Hematopoietic multipotent progenitor cell treated with erythropoietin and hydrocortisone succinate and interleukin-3 and kit ligand, for 15 days (in vitro differentiated cells): ENCODE measurements at regions not wholly inside any gene's neighbourhood (a gene's known extent, or its start where the extent isn't known, plus 50 kb on each side); places are given as distances from the start of the nearest gene placed in this dataset.

Experiments
- DNase-seq: peaks from one replicate; pipeline ENCODE4 v3.0.0-alpha.2; 2015; ENCODE audit warnings: low spot score

DNA sequence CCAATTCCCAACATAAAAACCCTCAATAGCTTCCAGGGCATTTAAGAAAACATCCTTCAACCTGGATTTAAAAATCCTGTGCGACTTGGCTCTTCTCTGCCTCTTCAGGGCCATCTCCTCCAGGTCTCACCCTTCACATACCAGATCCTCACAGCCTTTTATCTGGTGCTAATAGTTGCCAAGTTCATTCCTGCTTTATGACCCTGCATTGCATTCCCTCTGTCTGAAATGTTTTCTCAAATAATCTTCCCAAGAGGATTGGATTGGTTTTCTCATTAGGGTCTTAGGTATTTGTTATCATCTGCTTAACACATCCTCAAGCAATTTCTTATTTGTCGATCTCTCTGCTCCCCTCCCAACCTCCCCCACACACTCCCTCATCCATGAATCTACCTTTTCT, 832.0 kb downstream of the GALC start:
- no peak for DNase-seq

DNA sequence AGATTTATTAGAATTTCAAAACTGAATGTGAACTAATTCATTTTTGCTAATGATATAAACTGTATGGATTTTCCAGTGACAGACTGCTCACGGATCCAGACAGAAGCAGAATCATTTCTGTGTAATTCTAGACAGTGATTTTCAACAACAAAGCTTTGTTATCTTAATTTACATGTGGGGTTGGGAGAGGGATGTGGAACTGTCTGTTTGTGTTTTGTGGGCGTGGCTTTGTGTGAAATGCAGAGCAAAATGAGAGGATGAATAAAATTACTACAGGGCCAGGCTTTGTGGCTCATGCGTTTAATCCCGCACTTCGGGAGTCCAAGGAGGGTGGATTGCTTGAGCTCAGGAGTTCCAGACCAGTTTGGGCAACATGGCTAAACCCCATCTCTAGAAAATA, 834.7 kb downstream of the GALC start:
- no peak for DNase-seq

DNA sequence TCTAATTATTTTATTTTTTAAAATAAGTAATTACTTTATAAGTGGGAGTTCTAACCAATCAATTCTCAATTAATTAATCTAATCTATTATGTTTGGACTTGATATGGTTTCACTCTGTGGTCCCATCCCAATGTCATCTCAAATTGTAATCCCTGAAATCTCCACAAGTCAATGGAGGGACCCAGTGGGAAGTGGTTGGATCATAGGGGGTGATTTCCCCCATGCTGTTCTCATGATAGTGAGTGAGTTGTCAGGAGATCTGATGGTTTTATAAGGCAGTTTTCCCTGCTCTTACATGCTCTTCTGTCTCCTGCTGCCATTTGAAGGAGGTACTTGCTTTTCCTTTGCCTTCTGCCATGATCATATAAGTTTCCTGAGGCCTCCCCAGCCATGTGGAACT, 836.1 kb downstream of the GALC start:
- DNase-seq, result no peak

GRCh38 chr14:87155856-87156488, 837.0 kb downstream of the GALC start:
- no peak for DNase-seq

- DNase-seq, result no peak
Measured at GRCh38 chr14:87153901-87154300, 839.1 kb downstream of the GALC start.

- no peak for DNase-seq
Measured at GRCh38 chr14:87153391-87153790, 839.6 kb downstream of the GALC start.

DNA sequence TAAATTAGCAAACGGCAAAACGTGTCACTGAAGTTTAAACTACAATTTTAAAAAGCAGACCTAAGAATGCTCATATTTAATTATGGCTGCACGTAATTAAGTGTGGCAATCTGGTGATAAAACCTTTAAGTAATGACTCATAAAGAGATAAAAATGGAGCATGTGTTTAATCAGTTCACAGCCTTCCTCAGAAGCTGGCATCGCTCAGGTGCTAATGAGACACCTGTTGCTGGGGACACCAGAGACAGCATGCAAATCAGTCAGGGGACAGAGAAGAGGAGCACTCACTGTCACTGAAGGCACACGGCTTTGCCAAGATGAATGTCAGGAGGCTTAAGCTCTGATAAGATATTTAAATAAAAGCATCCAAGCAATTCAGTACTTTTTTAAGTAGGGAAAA, 840.3 kb downstream of the GALC start:
- no peak for DNase-seq

DNA sequence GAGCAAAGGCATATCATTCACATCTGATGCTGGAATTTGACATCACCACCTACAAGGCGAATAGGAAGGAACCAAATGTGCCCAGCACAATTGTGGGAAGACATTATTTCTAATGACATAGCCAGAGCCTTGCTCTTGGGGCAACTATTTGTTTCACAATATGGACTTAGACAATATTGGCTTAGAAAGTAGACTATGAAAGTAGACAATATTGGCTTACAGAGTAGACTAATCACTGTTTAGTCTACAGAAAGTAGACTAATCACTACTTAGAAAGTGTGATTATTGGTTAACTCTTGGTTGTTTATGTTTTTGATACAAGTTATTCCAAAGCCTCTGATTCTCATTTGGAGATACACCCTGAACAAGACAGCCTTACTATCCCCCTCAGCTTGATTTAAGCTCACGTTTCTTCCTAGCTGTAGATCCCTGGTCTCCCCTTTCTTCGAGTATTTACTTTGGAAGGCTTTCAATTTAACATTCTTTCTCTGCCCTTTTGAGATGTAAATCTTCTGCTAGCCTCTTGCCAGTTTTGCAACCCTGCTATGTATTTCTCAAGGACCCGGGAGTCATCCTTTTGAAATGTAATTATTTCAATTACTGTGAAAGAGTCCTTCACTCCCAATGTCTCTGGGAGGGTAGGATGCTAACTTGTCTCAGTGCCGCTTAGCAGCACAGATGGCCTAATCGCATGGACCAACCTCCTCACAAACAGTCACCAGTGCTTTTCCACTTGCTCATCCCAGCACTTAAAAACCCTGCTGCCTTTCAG, 843.2 kb downstream of the GALC start:
- DNase-seq, result no peak

- no peak for DNase-seq
Measured at GRCh38 chr14:87148655-87149054, 844.3 kb downstream of the GALC start.

- DNase-seq, result no peak
Measured at GRCh38 chr14:87142551-87143211, 850.3 kb downstream of the GALC start.

- no peak for DNase-seq
Measured at GRCh38 chr14:87141801-87142200, 851.2 kb downstream of the GALC start.

GRCh38 chr14:87139299-87139698, 853.7 kb downstream of the GALC start:
- no peak for DNase-seq

DNA sequence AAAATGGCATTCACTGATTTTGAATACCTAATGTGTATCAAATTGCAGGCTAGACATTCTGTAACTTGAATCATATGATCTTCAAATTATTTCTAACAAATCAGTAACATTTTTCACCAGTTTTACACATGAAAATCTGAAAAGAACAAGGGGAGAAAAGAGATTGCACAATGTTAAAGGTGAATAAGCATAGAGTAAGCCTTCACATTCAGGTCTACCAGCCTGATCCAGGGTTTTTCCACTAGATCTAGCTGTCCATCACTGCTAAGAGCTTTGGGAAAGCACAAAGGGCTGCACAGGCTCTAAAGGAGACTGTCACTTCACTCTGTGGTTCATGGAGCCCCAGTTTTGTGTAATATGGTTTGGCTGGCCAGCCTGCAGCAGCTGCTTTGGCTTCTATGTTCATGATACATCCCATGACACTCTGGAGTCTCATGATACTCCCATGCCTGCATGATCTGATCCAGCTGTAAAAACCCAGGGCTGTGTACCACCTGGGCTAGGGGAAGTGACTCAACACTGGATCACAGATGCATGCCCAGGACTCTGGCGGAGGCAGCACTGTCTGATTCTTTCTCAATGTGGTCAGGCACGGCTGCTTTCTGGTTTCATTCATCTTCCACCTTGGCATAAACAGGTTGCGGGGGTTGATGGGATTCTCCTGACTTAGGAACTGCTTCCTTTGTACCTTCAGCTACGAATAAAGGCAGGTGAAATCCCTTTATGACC, 859.7 kb downstream of the GALC start:
- no peak for DNase-seq

- no peak for DNase-seq
Measured at GRCh38 chr14:87131879-87132278, 861.1 kb downstream of the GALC start.

DNA sequence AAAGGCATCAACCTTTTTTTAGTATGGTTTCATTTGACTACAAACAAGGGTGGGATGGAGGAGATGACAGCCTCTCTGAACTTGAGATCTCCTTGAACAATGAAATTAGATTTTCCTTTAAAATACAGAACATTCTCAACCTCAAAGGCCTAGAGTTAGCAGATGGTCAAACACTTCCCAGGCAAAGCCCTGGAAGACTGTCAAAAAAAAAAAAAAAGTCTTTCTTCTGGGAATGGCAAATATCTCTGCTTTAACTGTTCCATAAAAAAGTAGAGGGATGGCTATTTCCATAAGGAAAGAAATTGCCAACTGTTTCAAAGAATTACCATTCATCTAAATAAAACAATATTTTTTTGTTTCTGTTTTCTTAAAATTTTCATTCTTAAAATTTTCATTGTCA, 870.8 kb downstream of the GALC start:
- no peak for DNase-seq

DNA sequence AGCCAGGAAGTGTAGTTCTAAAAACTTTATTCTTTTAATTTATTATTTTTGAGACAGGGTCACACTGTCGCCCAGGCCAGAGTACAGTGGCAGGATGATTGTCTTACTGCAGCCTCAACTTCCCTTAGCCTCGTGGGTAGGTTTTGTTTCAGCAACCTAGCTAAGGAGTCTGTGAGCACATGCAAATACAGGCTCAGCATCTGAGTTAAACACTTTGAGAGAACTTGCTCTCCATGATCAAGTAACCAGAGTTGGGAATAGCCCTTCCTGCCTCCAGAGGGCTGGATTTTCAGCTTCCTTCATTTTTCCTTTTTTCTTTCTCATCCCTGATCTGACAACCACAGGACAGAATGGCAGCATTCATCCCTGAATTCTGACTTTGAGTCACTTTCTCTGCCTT, 871.3 kb downstream of the GALC start:
- no peak for DNase-seq

GRCh38 chr14:87115234-87115633, 877.7 kb downstream of the GALC start:
- no peak for DNase-seq

DNA sequence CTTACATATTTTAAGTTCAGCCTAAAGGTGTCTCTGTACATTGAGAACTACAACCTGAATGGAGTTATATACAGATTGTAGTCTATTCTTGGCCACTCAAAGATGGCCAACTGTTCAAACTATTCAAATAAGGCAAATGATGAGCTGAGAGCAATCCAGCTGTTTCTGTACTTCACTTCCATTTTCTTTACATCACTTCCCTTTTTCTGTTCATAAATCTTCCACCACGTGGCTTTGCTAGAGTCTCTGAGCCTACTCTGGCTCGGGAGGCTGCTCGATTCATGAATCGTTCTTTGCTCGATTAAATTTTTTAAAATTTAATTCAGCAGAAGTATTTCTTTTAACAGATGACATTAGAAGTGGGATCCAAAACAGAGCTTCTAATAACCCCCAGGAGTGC, 879.7 kb downstream of the GALC start:
- no peak for DNase-seq

DNA sequence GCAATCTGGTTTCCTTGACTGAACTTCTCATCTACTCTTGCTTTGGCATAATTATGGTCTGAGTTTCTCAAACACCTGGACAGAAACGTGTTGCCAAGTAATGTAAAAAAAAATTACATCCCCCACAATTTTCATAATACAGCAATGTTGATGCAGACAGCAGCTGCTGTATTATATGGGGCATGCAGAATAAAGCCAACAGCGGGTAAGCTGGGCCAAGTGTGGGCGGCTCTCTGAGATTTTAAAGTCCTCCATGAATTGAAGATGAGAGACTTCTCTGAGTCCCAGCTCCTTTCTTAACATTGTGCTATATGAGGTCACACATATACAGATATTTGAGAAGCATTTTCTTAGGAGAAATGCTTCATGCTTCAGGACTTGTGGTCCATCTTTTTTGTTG, 881.2 kb downstream of the GALC start:
- no peak for DNase-seq

DNA sequence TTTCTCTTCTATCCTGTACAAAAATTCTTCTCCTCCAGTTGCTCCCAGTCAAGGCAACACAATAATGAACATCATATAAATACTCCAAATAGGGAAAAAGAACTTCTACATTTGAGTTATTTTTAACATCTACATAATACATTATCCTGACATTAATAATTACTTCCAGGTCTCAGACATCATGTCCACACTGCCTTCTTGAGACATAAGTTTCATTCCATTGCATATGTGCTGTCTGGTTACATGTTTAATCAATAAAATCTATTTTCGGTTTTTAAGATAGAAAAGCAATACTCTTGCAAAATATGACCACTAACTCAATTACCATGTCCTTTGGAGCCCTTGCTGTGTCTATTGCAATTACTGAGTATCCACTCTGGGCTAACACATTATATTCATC, 881.9 kb downstream of the GALC start:
- DNase-seq, result no peak

DNA sequence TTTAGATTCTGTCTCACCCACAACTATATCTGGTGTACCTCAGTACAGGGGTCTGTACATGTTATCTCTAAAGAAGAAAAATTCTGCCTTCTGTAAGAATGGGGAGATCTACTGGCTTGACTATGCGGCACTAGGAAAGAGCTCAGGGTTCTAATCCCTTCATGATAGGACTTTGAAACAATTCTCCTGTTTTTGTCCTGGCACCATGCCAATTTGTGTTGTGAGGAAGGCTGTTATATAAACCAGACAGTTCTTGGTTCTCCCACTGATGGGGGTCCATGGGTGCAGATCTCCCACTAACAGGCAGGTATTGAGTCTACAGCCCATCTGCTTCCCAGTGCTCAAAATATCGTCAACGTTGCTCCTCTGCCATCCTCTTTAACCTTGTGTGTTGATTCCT, 883.7 kb downstream of the GALC start:
- no peak for DNase-seq

DNA sequence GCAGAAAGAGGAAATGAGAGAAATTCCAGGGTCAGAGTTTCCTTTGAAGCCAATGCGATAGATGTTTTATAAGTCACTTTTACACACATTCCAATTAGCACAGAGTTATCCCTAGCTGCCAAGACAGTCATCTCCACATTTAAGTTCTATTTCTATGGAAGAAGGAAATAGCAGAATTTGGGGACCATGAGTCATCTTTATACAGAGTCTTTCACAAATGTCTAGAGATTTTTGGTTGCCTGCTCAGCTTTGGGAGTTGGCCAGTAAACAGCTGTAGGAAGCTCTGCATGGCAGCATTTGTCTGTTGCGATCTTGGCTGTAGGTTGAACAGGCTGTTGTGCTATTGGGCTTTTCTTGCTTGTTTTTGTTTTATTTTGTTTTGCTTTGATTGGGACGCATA, 884.3 kb downstream of the GALC start:
- no peak for DNase-seq
